ENCODE measurements at regions not wholly inside any gene's neighbourhood (a gene's known extent, or its start where the extent isn't known, plus 50 kb on each side); places are given as distances from the start of the nearest gene placed in this dataset.
"Not testable (repeated sequence)": the region's sequence is repeated elsewhere in the genome, so short reads cannot be mapped to it uniquely, and the experiment has no call there.

DNA sequence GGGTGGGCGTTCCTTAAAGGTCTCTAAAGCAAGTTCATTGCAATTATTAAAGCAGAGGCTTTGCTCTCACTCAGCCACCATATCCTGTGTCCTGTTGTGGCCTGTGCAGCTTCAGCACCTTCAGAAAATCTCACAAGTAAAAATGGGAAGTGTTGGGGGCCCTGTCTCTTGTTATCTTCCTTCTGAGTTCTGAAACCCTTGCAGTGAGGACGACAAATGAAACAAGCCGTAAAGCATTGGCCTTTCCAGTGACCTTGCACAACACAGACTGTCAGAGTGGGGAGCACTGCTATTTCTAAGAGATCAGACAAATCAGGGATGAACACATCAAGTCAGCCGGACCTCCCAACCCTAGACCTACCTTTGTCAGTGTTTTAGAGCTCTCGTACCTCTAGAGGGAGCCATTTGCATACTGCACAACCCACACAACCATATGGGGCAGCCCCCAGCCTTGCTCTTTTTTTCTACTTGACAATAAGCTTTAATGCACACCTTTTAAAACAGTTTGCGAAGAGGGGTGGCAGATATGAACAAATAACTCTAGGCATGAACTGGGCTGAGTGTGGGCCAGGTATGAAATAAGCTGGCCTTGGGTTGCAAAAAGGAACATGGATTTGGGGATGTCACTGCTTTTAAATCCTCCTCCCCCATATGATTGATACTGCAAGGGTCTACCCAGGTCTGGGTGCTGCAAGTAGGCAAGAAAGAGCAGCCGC lies 89.8 kb downstream of the KATNIP start:
- peak; percentile 52 for DNase-seq

DNA sequence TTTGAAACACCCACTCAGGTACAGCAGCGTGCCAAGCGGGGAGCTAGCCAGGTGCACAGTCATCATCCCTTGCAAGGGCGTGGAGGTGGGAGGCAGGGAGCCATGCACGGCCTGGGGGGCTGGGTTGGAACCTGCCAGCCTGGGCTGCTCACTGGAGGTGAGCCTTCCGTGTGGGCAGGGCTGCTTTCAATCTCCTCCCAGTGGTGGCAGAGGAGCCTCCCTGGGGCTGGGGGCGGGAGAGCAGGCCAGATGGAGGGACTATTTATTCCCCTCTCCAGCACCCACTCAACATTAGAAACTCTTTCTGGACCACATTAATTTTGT lies 90.3 kb downstream of the KATNIP start:
- DNase-seq: no peak

DNA sequence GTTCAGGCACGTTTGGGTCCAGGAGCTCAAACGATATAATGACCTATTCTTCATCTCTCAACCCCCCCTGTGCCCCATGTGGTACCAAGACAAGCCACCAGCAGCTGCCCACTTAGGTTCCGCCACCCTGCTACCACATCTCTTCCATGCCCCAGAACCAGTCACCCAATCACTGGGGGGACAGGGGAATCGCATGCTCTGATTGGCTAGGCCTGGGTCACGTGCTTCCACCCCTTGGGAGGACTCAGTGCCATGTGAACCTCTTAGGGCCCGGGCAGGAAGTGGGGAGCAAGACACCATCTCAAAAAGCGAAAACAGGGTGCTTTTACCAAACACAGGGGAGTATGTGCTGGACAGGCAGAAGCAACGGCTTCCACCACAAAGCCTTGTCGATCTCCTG lies 91.3 kb downstream of the KATNIP start:
- no peak for DNase-seq

DNA sequence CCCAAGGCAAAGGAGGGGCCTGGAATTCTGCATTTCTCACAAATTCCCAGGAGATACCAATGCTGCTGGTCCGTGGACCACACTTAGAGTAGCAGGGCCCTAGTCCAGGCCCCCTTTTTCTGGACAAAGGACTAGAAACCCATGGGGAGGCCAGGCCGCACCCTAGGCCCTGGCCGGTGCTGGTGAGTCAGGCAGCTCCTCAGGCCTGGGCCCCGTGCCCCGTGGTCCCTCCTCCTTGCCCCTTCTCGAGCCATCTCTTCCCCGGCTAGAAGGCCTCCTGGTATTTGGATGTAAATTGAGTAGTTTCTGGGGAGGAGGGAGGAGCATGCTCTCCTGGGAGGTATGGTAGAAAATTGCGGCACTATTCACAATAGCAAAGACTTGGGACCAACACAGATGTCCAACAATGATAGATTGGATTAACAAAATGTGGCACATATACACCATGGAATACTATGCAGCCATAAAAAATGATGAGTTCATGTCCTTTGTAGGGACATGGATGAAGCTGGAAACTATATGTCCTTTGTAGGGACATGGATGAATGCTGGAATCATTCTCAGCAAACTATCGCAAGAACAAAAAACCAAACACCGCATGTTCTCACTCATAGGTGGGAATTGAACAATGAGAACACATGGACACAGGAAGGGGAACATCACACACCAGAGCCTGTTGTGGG lies 91.9 kb downstream of the KATNIP start:
- not testable (repeated sequence) for DNase-seq

DNA sequence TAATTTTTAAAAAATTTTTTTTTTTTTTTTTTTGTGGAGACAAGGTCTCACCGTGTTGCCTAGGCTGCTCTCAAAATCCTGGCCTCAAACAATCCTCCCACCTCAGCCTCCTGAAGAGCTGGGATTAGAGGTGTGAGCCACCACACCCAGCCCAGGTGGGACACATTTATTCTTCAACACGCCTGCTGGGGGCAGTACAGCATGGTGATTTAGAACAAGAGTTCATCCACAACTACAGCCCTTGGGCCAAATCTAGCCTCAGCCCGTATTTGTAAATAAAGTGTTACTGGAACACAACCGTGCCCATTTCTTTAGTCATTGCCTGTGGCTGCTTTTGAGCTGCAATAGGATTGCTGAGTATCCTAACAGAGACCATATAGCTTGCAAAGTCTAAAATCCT lies 92.8 kb downstream of the KATNIP start:
- DNase-seq: no peak

DNA sequence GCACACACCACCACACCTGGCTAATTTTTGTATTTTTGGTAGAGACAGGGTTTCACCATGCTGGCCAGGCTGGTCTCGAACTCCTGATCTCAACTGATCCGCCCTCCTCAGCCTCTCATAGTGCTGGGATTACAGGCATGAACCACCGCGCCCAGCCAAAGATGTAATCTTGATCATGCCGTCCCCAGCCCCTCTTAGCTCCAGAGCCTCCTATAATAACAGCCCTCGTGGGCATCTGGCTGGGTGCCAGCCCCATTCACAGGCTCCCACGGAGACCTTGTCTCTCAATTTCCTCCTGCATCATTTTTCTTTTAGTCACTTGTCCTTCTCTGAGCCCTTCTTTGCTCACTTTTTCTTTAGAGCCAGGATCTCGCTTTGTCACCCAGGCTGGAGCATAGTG lies 94.2 kb downstream of the KATNIP start:
- DNase-seq: no peak

DNA sequence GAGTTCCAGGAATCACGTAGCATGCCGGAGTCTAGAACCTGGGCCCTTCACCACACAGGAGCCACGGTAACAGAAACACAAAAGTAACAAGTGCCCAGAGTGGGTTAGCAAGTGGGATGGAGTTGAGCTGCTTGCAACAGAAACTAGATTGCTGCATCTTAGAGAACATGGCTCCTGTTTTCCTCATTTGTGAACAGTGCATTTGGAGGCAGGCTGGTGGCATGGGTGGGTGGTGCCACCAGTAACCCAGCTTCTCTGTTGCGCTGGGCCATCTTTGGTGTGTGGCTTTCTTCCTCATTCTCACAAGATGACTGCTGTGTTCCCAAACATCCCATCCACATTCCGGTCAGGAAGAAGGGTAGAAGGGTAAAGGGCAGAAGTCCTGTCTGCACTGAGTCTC lies 95.5 kb downstream of the KATNIP start:
- DNase-seq: no peak

DNA sequence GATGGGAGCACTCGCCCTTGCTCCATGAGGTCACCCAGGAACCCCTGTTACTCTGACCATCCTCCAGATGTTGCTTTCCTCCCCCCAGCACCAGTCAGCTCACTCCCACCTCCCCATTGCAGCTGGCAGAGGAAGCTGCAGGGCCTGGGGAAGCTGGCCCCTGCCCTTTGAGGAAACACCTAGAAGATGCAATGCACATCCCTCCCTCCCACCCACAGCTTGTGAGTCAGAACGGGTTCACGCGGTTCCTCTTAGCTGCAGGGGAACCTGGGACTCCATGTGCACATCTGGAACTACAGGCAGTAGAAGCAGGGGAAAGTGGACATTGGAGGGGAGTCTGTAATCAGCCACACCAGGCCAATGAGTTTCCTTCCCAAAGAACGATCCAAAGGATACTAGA lies 96.9 kb downstream of the KATNIP start:
- DNase-seq: no peak

DNA sequence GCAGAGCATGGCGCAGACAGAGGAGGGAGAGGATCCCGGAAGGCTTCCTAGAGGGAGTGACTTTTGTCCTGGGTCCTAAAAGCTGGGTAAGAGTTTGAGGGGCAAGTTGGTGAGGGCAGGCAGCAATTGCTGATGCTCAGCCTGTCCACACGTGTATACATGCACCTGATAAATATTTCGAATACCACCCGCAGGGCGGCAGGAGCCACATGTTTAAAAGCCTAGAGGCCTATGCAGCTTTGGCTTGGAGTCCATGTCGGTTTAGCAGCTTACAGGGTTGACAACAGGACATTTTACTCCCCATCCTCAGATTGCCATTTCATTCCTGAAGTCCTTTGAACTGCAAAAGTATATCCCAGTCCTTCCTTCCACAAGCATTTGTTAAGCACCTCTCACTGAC lies 99.1 kb downstream of the KATNIP start:
- no peak for DNase-seq

DNA sequence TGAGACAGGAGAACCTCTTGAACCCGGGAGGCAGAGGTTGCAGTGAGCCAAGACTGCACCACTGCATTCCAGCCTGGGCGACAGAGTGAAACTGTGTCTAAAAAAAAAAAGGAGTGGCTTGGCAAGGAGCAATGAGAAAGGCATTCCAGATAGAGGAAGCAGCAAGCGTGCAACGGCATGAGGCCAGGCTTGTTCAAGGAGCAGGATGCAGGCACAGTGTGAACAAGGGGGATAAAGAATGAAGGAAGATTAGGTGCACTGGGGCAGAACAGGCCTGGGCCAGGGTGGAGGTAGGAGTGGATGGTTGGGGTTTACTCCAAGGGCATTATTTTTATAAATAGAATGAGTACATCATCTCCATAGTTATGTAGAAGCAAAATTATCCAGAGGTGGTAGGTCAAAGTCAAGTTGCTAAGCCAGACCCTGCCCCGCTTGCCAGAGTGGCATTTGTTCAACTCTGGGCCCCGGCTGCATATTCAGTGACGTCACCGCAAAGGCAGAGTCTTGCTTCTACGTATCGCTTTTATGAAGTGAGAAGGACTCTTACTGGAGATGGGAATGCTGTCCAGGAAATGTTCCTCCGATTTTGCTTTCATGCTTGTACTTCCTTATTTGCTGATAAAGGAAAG lies 100.2 kb downstream of the KATNIP start:
- DNase-seq: no peak

DNA sequence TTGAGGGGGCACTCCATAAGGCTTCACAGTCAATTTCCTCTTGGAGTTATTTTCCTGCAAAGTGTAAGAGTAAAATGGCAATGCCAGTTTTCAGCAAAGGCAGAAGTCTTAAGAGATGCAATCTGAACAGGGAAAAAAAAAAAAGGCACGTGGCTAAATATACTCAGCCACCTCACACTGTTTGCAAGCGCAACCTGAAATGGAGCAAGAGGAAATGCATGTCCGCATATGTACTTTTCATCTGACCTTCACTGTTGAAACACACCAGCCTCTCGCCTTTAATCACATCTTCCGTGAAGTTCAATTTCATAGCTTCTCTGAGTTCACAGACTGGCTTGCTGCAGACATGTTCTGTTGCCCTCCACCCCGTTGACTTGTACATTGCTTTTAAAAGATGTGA lies 101.4 kb downstream of the KATNIP start:
- DNase-seq: no peak

DNA sequence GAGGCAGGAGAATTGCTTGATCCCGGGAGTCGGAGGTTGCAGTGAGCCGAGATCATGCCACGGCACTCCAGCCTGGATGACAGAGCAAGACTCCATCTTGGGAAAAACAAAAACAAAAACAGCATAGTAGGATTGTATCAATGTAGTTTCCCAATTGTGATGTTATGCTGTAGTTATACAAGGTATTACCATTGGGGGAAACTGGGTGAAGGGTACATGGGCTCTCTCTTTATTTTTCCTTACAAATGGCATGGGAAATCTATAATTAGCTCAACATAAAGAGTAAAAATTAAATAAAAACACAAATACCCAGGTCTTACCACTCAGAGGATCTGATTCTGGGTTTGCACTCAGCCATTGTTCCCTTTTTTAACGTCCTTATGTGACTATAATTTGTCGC lies 107.9 kb downstream of the KATNIP start:
- DNase-seq: no peak

DNA sequence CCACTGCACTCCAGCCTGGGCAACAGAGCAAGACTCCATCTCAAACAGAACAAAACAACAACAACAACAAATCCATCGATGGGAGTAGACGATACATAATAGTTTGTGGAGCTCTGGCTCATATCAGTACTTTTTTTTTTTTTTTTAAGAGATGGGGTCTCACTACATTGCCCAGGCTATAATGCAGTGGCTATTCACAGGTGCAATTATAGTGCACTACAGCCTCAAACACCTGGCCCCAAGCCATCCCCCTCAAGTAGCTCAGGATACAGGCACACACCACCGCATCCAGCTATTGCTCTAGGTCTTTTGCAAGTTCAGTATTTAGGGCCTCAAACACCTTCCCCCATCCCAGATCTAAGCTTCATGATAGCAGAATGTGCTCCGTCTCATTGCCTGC lies 110.6 kb downstream of the KATNIP start:
- no peak for DNase-seq

DNA sequence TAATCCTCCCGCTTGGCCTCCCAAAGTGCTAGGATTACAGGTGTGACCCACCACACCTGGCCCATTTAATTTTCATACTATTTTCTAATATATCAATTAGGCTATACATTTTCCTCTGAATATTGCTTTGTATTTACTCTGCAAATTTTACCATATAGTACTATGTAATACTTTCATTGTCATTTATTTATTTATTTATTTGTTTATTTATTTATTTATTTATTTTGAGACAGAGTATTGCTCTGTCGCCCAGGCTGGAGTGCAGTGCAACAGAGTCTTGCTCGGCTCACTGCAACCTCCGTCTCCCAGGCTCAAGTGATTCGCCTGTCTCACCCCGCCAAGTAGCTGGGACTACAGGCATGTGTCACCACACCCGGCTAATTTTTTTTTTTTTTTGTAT lies 113.3 kb downstream of the KATNIP start:
- DNase-seq: not testable (repeated sequence)

DNA sequence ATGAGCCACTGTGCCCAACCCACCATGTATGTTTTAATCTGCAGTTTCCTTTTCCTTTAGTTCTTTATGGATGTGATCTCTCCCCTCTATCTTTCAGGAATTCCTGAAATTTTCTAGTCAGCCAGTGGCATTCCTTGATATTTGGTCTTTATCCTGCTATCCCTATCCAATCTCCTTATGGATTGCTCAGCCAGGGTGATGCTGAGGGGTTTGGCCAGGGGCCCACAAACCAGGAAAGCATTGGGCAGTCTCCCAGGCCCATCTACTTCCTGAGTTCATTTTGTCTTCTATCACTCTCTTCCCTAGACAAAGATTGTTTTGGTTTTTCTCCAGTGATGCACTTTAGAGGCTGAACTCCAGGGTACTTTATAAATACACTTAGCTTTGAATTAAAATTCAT lies 115.9 kb downstream of the KATNIP start:
- peak; percentile 42 for DNase-seq

DNA sequence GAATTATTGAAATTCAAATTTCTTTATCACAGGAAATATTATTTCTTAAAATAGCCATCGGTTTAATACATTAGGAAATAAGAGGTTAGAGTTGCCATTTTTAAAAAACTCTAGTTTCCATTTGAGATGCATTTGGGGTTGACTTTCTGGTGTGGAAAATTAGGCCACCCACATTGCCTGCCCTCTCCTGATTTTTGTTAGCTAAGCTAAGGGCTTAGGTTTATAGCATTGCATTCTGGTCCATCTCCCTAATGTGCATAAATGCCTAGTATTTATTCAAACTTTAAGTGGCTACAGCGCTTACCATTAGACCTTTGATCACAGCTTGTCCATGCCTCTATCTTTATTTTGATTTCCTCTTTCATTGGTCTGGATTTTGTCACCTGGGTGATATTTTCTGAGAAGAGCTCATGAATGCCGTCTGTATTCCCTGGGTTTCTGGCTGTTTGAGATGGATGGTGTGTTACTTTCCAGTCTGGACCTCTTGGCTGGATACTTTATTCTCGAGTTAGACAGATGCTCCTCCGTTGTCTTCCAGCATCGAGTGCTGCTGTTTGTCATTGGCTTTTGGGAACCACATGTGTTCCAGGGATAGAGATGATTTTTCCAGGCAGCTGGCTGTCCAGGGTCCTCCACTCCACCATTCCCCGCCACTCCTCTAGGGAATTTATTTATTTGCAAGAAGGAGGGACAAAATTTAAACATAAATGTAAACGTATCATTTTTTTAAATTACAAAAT lies 120.3 kb downstream of the KATNIP start:
- DNase-seq: no peak

DNA sequence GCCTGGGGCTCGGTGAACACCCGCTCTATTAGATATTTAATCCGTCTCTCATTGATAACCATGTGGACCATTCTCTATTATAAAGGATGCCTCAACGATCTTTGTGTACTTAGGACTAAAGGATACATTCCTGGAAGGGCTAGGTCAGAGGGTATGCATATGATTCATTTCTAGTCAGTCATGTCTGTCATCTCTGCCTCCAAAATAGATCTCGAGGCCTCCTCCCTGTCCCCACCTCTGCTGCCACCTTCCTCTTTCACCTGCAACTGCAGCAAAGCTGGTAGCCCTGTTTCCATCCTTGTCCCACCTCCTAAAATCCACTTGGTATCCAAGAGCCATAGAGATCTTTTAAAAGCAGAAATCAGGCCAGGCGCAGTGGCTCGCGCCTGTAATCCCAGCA lies 121.5 kb downstream of the KATNIP start:
- DNase-seq: no peak

DNA sequence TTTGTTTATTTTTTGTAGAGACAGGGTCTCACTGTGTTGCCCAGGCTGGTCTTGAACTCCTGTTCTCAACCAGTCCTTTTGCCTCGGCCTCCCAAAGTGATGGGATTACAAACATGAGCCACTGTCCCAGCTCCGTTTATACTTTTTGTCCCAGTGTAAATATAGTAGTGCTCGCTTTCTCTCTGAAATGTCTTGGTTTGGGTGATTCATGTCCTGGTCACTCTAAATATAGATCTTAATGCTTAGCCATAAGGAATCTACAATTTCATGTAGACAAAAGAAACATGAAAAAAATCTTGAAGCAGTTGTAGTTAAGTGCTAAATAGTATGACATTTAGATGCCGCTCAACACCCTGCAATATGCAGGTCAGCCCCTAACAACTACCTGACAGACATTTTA lies 126.9 kb downstream of the KATNIP start:
- peak; percentile 37 for DNase-seq

DNA sequence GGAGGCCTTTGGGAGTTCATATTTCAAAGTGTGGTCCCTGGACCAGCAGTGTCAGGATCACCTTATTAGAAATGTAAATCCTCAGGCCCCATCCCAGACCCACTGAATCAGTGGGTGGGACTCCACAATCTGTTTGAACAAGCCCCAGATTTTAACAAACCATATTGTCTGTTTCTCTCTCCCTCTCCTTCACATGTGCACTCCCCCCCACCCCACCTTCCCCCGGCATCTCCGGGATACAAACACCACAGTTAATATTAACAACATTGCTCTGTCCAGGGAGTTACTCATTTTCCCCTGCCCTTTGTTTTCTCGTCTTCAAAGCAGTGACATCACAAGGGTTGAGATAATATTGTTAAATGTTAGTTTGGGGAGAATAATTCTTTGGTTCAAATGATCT lies 127.3 kb downstream of the KATNIP start:
- no peak for DNase-seq

DNA sequence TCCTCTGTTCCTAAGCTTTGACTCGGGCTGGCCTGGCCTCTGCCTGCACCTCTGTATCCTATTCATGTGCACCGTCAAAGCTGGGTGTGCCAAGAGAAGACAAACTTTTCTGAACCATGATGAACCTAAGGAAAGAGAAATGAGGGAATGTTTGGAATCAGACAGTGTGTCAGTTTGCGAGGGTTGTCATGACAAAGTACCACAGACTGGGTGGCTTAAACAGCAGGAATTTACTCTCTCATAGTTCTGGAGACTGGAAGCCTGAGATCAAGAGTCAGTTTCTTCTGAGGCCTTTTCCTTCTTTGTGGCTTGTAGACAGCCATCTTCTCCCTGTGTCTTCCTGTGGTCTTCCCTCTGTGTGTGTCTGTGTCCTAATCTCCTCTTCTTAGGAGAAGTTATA lies 129.0 kb downstream of the KATNIP start:
- DNase-seq: peak; percentile 5

DNA sequence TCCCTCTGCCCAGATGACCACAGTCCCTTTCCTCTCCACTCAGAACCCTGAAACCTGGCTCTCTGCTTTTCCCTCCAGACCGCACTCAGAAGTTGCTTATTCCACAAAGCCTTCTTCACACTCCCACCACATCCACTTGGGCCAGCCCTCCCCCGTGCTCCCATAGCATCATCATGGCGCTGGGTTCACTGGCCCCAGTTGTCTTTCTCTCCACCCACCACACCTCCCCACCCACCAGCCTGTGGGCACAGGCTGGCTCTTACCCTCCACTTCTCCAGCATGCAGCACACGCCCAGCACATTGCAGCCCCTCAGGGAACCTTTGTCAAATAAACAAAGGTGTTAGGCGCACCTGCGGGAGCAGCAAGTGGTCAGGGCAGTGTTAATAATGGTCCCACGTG lies 130.0 kb downstream of the KATNIP start:
- no peak for DNase-seq

DNA sequence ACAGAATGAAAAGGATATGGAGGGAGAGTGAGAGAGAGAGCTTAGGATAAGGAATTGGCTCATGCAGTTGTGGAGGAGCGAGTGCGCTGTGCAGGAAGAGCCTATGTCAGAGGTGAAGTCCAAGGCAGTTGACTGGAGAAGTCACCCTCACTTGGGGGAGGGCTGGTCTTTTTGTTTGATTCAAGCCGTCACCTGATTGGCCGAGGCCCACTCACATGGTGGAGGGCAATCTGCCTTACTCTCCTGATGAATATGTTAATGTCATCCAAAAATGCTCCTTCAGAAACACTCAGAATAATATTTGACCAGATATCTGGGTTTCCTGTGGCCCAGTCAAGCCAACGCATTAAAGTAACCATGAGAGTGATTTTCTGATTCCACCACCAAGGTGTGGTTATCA lies 131.7 kb downstream of the KATNIP start:
- no peak for DNase-seq

DNA sequence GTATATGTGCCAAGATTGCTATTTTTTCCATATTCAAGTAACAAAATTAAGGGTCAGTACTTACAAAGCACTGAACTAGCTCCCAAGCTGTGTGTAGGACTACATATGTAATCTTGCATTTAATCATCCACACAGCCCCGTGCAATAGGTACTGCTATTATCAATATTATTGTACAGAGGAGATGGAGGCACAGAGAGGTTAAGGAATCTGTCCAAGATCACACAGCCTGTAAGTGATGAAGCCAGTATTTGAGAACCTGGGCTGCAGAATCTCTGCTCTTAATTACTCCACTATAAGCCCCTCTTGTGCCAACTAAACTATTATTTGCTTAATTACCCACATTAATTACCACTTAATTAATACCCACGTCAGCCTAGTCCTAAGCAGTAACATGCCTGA lies 134.1 kb downstream of the KATNIP start:
- DNase-seq: no peak

DNA sequence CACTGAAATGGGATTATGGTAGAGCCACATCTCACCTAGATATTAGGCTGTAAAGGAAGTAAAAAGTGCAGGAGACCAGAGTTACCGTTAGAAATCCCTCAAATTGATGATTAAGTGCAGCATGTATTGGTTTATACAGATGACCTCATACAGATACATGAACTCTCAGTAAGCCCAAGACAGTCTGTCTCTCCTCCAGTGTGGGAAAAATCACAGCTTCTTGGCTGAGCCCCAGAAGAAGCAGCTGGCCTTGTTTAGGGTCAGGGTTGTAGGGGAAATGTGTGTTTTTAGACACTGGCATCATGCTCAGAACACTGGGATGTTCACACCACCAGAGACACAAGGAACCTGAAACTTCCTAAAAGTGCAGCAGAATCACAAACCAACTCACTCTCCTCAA lies 135.9 kb downstream of the KATNIP start:
- peak; percentile 31 for DNase-seq

All from fibroblast of skin of abdomen (primary cell).